GM12801 (cell line): ENCODE measurements at regions not wholly inside any gene's neighbourhood (a gene's known extent, or its start where the extent isn't known, plus 50 kb on each side); places are given as distances from the start of the nearest gene placed in this dataset.

Source experiments
- TF ChIP-seq, protein P1 (sequence below): IDR thresholded peaks from one replicate; pipeline ENCODE4 v1.5.1; 2011; ENCODE audit warnings: control low read depth; ENCODE audit not compliant: insufficient read length; ENCODE audit errors: extremely low read depth

DNA sequence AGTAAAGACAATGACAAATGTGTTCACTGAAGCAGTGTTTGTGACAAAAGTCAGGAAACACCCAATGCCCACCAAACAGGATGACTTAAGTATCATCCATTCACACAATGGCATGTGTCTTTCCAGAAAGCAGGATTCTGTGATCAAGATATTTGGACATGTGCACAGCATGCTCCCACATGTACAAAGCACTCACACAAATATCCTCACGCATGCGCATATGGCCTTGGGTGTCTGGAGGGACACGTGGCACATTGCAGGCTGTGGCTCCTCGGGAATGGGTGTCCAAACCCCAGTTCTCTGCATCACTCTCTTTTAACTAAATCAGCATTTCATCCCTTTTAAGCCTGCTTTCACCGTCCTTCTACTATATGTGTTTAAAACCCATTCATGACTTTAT, 130.5 kb downstream of the KLF13 start:
- TF ChIP-seq, protein P1, sequence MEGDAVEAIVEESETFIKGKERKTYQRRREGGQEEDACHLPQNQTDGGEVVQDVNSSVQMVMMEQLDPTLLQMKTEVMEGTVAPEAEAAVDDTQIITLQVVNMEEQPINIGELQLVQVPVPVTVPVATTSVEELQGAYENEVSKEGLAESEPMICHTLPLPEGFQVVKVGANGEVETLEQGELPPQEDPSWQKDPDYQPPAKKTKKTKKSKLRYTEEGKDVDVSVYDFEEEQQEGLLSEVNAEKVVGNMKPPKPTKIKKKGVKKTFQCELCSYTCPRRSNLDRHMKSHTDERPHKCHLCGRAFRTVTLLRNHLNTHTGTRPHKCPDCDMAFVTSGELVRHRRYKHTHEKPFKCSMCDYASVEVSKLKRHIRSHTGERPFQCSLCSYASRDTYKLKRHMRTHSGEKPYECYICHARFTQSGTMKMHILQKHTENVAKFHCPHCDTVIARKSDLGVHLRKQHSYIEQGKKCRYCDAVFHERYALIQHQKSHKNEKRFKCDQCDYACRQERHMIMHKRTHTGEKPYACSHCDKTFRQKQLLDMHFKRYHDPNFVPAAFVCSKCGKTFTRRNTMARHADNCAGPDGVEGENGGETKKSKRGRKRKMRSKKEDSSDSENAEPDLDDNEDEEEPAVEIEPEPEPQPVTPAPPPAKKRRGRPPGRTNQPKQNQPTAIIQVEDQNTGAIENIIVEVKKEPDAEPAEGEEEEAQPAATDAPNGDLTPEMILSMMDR, result no peak

DNA sequence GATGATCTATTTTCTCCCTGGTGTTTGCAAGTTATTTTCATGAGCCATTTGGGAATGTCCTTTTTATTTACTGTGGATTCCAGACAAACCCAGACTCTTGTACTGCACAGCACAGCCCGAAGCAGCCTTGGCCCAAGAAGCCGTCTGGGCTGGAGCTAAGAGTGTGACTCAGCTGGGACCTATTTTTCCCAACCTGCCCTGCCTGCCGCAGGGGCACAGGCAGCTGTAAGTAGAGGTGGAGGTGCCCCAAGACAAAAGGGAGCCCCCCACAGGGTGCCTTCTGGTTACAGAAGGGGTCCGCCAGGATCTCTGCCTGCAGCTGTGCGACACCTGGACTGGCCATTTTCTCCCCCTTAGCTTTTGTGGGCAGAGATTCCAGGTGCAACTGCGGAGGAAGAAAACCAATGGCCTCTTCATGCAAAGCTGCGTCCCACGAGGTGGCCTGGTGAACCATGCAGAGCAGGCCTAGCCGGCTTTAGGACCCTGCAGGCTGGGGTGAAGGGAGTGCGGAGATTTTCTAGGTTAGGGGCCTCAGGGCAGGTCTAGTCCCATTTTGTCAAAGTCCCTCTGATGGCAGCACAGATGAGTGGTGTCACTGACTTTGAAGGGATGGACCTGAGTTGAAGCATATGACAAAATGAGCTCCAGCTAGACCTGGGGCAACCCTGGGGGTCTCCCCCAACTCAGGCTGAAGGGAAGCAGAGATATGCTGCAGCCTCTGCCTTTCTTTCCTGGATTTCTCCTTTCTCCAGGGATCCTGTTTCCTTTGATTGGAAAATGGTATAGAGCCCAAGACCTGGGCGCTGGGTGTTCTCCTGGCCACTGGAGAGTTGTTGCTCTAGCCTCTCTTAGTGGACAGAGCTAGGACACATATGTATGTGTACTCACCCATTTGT, 131.2 kb downstream of the KLF13 start:
- TF ChIP-seq, protein P1, result no peak

DNA sequence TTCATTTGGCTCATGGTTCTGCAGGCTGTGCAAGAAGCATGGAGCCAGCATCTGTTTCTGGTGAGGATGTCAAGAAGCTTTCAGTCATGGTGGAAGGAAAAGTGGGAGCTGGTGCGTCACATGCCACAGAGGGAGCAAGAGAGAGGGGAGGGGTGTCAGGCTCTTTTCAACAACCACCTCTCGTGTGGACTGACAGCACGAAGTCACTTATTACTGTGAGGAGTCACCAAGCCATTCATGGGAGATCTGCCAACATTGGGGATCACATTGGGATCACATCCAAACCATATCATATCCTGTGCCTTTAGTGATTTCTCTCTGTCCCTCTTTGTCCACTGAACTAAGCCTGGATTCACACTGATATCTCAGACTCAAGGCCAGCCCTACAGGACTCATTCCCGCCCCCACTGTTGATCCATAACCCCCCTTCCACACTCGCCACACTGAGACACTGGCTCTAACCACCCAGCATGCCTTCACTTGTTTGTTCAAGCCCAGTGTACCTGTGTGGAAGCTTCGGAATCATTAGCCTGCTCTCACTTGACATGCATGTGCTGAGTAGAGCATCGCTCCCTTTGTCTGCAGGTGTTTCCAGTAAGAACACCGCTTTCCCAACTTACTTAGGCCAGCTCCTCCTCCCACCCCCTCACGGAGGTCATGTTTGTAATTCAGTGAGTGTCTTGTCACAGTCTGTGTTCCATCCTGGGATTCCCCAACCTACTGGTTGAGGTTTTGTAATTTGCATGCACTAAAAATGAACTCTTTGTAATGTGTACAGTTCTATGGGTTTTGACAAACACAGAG, 132.2 kb downstream of the KLF13 start:
- TF ChIP-seq, protein P1, result no peak

DNA sequence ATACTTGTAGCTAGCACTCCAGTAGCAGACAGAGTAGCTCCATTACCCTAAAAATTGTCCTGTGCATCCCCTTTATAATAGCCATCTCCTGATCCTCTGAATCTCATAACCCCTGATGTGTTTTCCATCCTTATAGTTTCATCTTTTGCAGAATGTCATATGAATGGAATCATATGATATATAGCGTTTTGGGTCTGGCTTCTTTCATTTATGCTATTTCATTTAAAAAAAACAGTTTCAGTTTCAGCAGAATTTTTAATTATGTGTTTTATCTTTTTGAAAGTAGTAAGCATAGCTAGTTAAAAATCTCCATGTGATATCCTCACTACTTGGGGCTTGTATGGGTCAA, 132.7 kb downstream of the KLF13 start:
- TF ChIP-seq, protein P1, result no peak

DNA sequence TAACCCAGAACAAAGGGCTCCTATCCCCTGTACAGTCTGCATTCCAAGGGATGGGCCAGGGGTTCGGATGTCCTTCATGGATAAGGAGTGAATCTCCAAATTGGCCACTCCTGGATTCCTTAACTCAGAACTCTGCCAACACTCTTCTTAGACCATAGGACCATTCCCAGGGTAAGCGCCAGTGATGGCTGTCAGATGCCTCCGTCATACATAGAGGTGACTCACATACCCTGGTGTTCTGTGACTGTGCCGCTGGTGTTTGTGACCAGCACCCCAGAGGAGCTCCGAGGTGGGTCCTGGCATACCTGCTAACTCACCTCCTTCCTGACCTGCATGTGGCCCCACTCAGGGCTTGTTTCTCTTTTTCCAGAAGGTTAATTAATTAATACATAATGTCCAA, 134.7 kb downstream of the KLF13 start:
- TF ChIP-seq, protein P1, result no peak

DNA sequence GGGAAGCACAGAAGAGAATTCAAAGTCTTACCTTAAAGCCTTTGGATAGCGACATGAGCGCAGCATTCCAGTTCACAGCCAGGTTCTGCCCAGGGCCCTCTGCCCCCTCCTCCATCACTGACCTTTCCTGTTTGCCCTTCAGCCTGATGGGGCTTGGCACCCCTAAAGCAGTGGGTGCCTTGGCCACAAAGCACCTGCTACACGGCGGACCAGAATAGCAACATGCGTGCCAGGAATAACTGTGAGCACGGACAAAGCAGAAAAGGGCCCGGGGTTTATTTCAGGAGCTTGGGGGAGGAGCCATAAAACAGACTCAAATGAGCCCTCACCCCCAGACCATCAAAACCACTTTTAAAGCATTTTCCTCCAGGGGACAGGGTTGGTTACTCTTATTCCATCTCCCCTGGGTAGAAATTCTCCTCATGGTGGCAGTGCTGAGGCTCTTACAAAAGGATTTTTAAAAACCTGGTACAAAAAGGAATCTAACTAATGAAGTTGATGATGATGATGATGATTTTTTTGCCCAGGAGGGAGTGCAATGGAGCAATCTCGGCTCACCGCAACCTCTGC, 135.4 kb downstream of the KLF13 start:
- TF ChIP-seq, protein P1, result no peak

DNA sequence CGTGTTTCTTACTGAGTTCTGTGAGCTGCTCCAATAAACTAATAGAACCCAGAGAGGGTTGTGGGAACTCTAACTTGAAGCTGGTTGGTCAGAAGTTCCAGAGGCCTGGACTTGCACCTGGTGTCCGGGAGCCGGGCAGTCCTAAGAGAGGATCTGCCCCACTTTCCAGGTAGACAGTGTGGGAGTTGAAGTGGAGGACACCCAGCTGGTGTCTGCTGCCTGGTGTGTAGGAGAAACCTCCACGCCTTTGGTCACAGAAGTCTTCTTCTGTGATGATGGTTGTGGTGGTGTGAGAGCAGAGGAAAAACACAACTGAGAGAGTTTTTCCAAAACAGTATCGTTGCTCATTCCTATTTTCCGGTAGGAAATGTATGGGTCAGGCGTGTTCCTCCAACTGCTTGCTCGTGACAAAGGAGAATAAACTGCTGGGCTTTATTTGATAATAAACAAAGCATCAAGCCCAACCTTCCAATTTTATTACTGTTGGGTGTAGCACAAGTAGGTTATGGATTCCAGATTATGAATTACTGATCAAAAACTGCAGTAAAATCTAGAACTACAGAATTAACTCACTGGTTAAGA, 137.0 kb downstream of the KLF13 start:
- TF ChIP-seq, protein P1, result no peak
